Spinal cord (tissue), 9 donors: ENCODE measurements at regions not wholly inside any gene's neighbourhood (a gene's known extent, or its start where the extent isn't known, plus 50 kb on each side); places are given as distances from the start of the nearest gene placed in this dataset.
A peak's percentile ranks its signal among the peaks of the same experiment; 100 is the strongest.
"Not testable (repeated sequence)": the region's sequence is repeated elsewhere in the genome, so short reads cannot be mapped to it uniquely, and the experiment has no call there.

Source experiments
- DNase-seq, 6 donors: peaks; one replicate each; pipeline versions ENCODE4 v3.0.0 to v3.0.0-alpha.2; 2013 to 2015; ENCODE audit warnings: low spot score in 6 of 6, low read depth in 4 of 6
- H3K27ac ChIP-seq: one replicate; pipeline ENCODE4 v1.5.1; 2013; ENCODE audit warnings: low read depth, low read length, control low read depth
- H3K27me3 ChIP-seq: one replicate; pipeline ENCODE4 v1.6.1; 2013; ENCODE audit warnings: low read length; ENCODE audit not compliant: control insufficient read depth, insufficient read depth
- H3K36me3 ChIP-seq: one replicate; pipeline ENCODE4 v1.6.1; 2013; ENCODE audit warnings: low read length; ENCODE audit not compliant: control insufficient read depth, insufficient read depth
- H3K4me1 ChIP-seq: one replicate; pipeline ENCODE4 v1.6.1; 2013; ENCODE audit warnings: low read length; ENCODE audit not compliant: control insufficient read depth, insufficient read depth
- H3K4me3 ChIP-seq: one replicate; pipeline ENCODE4 v1.5.1; 2013; ENCODE audit warnings: low read depth, low read length, control low read depth
- H3K9me3 ChIP-seq: one replicate; pipeline ENCODE4 v1.6.1; 2013; ENCODE audit warnings: low read length; ENCODE audit not compliant: control insufficient read depth, insufficient read depth
- WGBS: methylation state at CpG from one replicate; pipeline ENCODE4 v1.1.5; 2013; ENCODE audit warnings: missing lambda C conversion rate; ENCODE audit not compliant: insufficient coverage; 5-methylcytosine and 5-hydroxymethylcytosine counted together
- donor health status: healthy.

- 88% methylated on average over 7 of the region's 7 CpGs for WGBS
- not testable (repeated sequence) for H3K9me3 ChIP-seq, H3K4me1 ChIP-seq, H3K36me3 ChIP-seq, H3K4me3 ChIP-seq, H3K27me3 ChIP-seq, H3K27ac ChIP-seq, DNase-seq
Measured at GRCh38 chr1:207196135-207196534, 92.1 kb downstream of the C4BPA start.

GRCh38 chr1:207201534-207201933, 97.5 kb downstream of the C4BPA start:
- H3K27me3 ChIP-seq, result not testable (repeated sequence)

DNA sequence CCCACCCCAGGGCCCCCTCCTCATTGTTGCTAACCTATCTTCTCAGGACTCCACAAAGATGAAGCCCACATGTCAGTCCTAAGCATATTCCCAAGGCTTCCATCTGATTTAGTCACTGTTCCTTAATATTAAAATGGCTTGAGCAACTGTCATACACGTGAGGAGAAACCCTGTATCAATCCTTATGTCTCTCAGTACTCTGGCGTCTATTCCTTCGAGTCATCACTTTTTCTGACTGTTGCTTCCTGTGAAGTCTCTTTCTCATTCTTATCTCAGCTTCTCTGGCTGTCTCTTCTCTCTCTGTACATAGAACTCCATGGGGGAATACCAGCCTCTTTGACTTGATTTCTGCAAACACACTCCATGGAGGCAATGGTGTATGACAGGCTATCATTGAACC, 98.4 kb downstream of the C4BPA start:
- Histone ChIP-seq H3K27me3 (no peaks in the 10 kb centered on the region), H3K27ac (no peak overlapping the region), H3K9me3 (no peaks in the 10 kb centered on the region), H3K4me3 (no peak overlapping the region), H3K36me3 (no peaks in the 10 kb centered on the region), H3K4me1 (no peaks in the 10 kb centered on the region)
- WGBS, result 98% methylated on average over 3 of the region's 3 CpGs
- no peak for DNase-seq

More at GRCh38 chr1:207201534-207201933, 97.5 kb downstream of the C4BPA start:
- not testable (repeated sequence) for H3K4me1 ChIP-seq, H3K4me3 ChIP-seq, H3K27ac ChIP-seq, DNase-seq, H3K36me3 ChIP-seq, H3K9me3 ChIP-seq
- 100% methylated on average over 1 of the region's 3 CpGs for WGBS

DNA sequence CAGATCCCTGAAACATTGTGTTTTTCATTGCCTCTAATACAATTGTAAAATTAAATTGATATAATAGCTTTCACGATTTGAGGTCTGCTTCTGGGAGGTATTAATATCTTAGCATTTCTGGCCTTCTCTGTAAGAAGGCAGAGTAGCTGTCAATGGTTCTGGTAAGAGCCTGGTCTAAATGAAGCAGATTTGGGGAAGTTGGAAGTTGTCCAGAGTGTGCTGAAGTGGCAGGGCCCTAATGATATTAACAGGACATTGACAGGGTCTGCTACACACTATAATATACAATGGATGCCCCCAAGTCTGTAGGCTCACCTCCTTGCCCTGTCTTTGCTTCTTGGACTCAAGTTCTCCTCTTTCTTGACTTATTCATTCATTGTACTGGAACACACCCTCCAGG, 99.5 kb downstream of the C4BPA start:
- Histone ChIP-seq H3K4me3 (no peak overlapping the region), H3K9me3 (no peaks in the 10 kb centered on the region), H3K27me3 (no peaks in the 10 kb centered on the region), H3K36me3 (no peaks in the 10 kb centered on the region), H3K27ac (no peak overlapping the region), H3K4me1 (no peaks in the 10 kb centered on the region)
- DNase-seq, result no peak
- 80% methylated on average over 1 of the region's 1 CpG for WGBS

GRCh38 chr1:207205614-207206061, 101.6 kb downstream of the C4BPA start:
- no peak for DNase-seq
- H3K27me3 ChIP-seq, result no peaks in the 10 kb centered on the region
- no peaks in the 10 kb centered on the region for H3K4me1 ChIP-seq
- no peaks in the 10 kb centered on the region for H3K36me3 ChIP-seq
- no peaks in the 10 kb centered on the region for H3K9me3 ChIP-seq
- WGBS, result no CpG with 5 or more reads among the region's 2 CpGs
- H3K27ac ChIP-seq, result no peak overlapping the region
- H3K4me3 ChIP-seq, result no peak overlapping the region

- not testable (repeated sequence) for H3K4me3 ChIP-seq, H3K27me3 ChIP-seq, H3K4me1 ChIP-seq, H3K27ac ChIP-seq, H3K36me3 ChIP-seq, DNase-seq, H3K9me3 ChIP-seq
- 100% methylated on average over 1 of the region's 2 CpGs for WGBS
Measured at GRCh38 chr1:207208691-207209090, 104.7 kb downstream of the C4BPA start.

- Histone ChIP-seq H3K27me3 (no peaks in the 10 kb centered on the region), H3K4me3 (no peak overlapping the region), H3K36me3 (no peaks in the 10 kb centered on the region), H3K4me1 (no peaks in the 10 kb centered on the region), H3K9me3 (no peaks in the 10 kb centered on the region), H3K27ac (no peak overlapping the region)
- DNase-seq, result no peak
- WGBS, result no CpG with 5 or more reads among the region's 1 CpG
Measured at GRCh38 chr1:207214453-207214852, 107.0 kb upstream of the CD55 start.

- H3K27ac ChIP-seq, result no peak overlapping the region
- no peaks in the 10 kb centered on the region for H3K4me1 ChIP-seq
- no peak for DNase-seq
- no peaks in the 10 kb centered on the region for H3K27me3 ChIP-seq
- no CpG with 5 or more reads among the region's 8 CpGs for WGBS
- H3K36me3 ChIP-seq, result no peaks in the 10 kb centered on the region
- H3K4me3 ChIP-seq, result no peak overlapping the region
- no peaks in the 10 kb centered on the region for H3K9me3 ChIP-seq
Measured at GRCh38 chr1:207217778-207218511, 103.5 kb upstream of the CD55 start.

DNA sequence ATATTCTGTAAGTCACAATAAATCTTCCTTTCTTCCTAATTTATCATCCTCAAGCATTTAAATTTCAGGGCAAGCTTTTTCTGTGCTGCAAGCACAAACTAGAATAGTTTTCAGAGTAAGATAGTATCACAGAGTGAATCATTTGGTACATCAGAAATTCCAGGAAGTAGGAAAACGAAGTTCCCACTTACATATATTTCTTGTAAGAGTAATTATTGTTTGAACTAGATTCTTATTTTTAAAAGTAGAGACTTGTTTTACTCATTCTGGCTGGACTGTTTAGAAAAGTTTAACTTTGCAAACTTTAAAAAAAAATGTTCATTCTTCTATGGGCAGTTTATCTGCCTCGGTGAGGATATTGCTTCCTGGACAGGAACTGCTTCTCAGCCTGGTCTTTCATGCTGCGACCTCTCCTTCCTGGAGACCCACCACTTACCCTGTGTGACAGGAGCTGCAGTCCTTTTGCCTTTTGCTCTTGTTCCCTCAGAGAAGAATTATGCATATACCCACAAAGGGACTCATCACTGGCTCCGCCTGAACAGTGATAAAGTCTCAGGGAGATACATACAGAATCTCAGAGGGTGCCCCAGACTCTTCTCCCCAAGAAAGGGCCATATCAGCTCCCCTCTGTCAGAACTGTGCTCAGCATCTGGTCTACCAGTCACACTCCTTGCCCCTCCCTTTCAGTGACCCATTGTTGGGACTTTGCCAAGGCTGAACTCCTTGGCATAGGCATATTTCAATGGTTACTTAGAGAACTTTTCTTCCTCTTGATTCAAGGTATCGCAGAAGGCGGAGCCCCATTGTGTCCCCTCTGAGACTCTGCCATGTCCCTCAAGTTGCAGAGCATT, 102.7 kb upstream of the CD55 start:
- WGBS, result 56% methylated on average over 3 of the region's 6 CpGs
- Histone ChIP-seq H3K4me1 (no peaks in the 10 kb centered on the region), H3K36me3 (no peaks in the 10 kb centered on the region), H3K27ac (no peak overlapping the region), H3K9me3 (no peaks in the 10 kb centered on the region), H3K27me3 (no peaks in the 10 kb centered on the region), H3K4me3 (no peak overlapping the region)
- DNase-seq, result peak in 2 of 6 donors; percentile 4 to 26
